NOMO-1 treated with DMSO at 0.1 percent for 48 hours (cell line): ENCODE measurements at regions not wholly inside any gene's neighbourhood (a gene's known extent, or its start where the extent isn't known, plus 50 kb on each side); places are given as distances from the start of the nearest gene placed in this dataset.
"Not testable (repeated sequence)": the region's sequence is repeated elsewhere in the genome, so short reads cannot be mapped to it uniquely, and the experiment has no call there.

Experiments used
- DNase-seq: peaks from one replicate; lab custom pipeline; 2025; ENCODE audit not compliant: unreplicated experiment; lab: John Stamatoyannopoulos, UW

GRCh38 chr9:1115370-1115769 is 65.2 kb downstream of the DMRT2 start:
- DNase-seq, result no peak

- no peak for DNase-seq
Measured at GRCh38 chr9:1117439-1117838, 67.3 kb downstream of the DMRT2 start.

- no peak for DNase-seq
Measured at GRCh38 chr9:1120500-1121165, 70.5 kb downstream of the DMRT2 start.

GRCh38 chr9:1125741-1126140 is 75.6 kb downstream of the DMRT2 start:
- no peak for DNase-seq

GRCh38 chr9:1128046-1128445 is 77.9 kb downstream of the DMRT2 start:
- no peak for DNase-seq

GRCh38 chr9:1129382-1129781 is 79.2 kb downstream of the DMRT2 start:
- no peak for DNase-seq

- no peak for DNase-seq
Measured at GRCh38 chr9:1140057-1140456, 89.9 kb downstream of the DMRT2 start.

- DNase-seq, result no peak
Measured at GRCh38 chr9:1151691-1152090, 101.5 kb downstream of the DMRT2 start.

GRCh38 chr9:1152171-1152570 is 102.0 kb downstream of the DMRT2 start:
- DNase-seq, result no peak

- no peak for DNase-seq
Measured at GRCh38 chr9:1154739-1155138, 104.6 kb downstream of the DMRT2 start.

GRCh38 chr9:1155602-1156001 is 105.4 kb downstream of the DMRT2 start:
- no peak for DNase-seq

GRCh38 chr9:1156794-1157550 is 106.8 kb downstream of the DMRT2 start:
- DNase-seq, result no peak

GRCh38 chr9:1157836-1158235 is 107.7 kb downstream of the DMRT2 start:
- no peak for DNase-seq

- DNase-seq, result no peak
Measured at GRCh38 chr9:1170918-1171317, 120.8 kb downstream of the DMRT2 start.

- no peak for DNase-seq
Measured at GRCh38 chr9:1171546-1171945, 121.4 kb downstream of the DMRT2 start.

- no peak for DNase-seq
Measured at GRCh38 chr9:1173211-1173610, 123.1 kb downstream of the DMRT2 start.

- DNase-seq, result no peak
Measured at GRCh38 chr9:1173993-1174392, 123.8 kb downstream of the DMRT2 start.

- no peak for DNase-seq
Measured at GRCh38 chr9:1179366-1179765, 129.2 kb downstream of the DMRT2 start.

- DNase-seq, result no peak
Measured at GRCh38 chr9:1184146-1184545, 134.0 kb downstream of the DMRT2 start.

- DNase-seq, result not testable (repeated sequence)
Measured at GRCh38 chr9:1187137-1187536, 137.0 kb downstream of the DMRT2 start.

- DNase-seq, result not testable (repeated sequence)
Measured at GRCh38 chr9:1195636-1196035, 145.5 kb downstream of the DMRT2 start.

GRCh38 chr9:1198085-1198484 is 147.9 kb downstream of the DMRT2 start:
- DNase-seq, result no peak

- DNase-seq, result no peak
Measured at GRCh38 chr9:1200847-1201251, 150.7 kb downstream of the DMRT2 start.
